ENCODE measurements at regions not wholly inside any gene's neighbourhood (a gene's known extent, or its start where the extent isn't known, plus 50 kb on each side); places are given as distances from the start of the nearest gene placed in this dataset.

GRCh38 chr2:185947722-185948121, 209.1 kb downstream of the FSIP2 start:
- TF ChIP-seq CTCF (IDR thresholded peaks at IDR 0.05; ENCODE audit: low read depth, low read length): no peak
- no peak for TF ChIP-seq POLR2A (IDR thresholded peaks at IDR 0.05; ENCODE audit: extremely low read depth, insufficient read length)
- TF ChIP-seq MAX (IDR thresholded peaks at IDR 0.05; ENCODE audit: low read depth, low read length): no peak
- no peak for TF ChIP-seq MYC (IDR thresholded peaks at IDR 0.05; ENCODE audit: low read depth, low read length)
